Stomach (tissue), 4 donors: ENCODE measurements at regions not wholly inside any gene's neighbourhood (a gene's known extent, or its start where the extent isn't known, plus 50 kb on each side); places are given as distances from the start of the nearest gene placed in this dataset.

Experiments used
- EP300 ChIP-seq: sonication (generic); formaldehyde crosslinking; IDR thresholded peaks from one replicate; pipeline ENCODE4 v1.6.1; 2017; ENCODE audit warnings: antibody characterized with exemption
- POLR2A ChIP-seq, 4 donors: fragments of 450-650 bp; IDR thresholded peaks; one replicate each; pipeline ENCODE4 v1.6.1; 2016; ENCODE audit warnings: antibody characterized with exemption in 4 of 4, control low read depth in 2 of 4, mild to moderate bottlenecking in 1 of 4, moderate library complexity in 1 of 4
- POLR2AphosphoS5 ChIP-seq, 3 donors: sonication (generic); formaldehyde crosslinking; IDR thresholded peaks; one replicate each; pipeline ENCODE4 v1.6.1; 2016; ENCODE audit warnings: antibody characterized with exemption in 3 of 3
- TF ChIP-seq, protein P1 (sequence below), 7 experiments: fragments of 450-650 bp in 4 of 7; fragments of 200-600 bp in 3 of 7; sonication (generic) in 3 of 7; IDR thresholded peaks; one replicate each; pipeline ENCODE4 v1.5.1; 2016 to 2019; ENCODE audit warnings: antibody characterized with exemption in 7 of 7, control low read depth in 2 of 7, mild to moderate bottlenecking in 1 of 7

DNA sequence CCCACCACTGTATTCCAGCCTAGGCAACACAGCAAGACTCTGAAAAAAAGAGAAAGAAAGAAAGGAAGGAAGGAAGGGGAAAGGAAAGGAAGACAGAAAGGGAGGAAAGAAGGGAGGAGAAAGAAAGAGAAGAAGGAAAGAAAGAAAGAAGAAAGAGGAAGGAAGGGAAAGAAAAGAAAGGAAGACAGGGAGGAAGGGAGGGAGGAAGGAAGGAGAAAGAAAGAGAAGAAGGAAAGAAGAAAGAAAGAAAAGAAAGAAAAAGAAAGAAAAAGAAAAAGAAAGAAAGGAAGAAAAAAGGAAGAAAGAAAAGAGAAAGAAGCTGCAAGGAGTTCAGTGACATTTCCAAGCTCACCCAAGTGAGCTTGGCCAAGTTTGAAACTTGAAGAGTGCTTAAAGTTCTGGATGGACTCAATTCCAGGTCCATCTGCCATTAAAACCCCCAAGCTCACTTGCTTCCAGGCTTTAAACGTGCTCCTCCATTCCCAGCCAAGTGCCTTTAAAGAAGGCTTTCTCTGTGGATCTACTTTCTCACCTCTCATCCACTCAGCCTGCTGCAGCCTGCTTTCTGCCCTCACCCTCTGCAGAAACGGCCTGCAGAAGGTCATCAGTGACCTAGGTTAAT, 101.5 kb downstream of the VCPKMT start:
- TF ChIP-seq EP300 (no peak), POLR2A (IDR thresholded peaks at IDR 0.05) (no peak), POLR2AphosphoS5 (IDR thresholded peaks at IDR 0.05) (no peak)
- TF ChIP-seq, protein P1, sequence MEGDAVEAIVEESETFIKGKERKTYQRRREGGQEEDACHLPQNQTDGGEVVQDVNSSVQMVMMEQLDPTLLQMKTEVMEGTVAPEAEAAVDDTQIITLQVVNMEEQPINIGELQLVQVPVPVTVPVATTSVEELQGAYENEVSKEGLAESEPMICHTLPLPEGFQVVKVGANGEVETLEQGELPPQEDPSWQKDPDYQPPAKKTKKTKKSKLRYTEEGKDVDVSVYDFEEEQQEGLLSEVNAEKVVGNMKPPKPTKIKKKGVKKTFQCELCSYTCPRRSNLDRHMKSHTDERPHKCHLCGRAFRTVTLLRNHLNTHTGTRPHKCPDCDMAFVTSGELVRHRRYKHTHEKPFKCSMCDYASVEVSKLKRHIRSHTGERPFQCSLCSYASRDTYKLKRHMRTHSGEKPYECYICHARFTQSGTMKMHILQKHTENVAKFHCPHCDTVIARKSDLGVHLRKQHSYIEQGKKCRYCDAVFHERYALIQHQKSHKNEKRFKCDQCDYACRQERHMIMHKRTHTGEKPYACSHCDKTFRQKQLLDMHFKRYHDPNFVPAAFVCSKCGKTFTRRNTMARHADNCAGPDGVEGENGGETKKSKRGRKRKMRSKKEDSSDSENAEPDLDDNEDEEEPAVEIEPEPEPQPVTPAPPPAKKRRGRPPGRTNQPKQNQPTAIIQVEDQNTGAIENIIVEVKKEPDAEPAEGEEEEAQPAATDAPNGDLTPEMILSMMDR (IDR thresholded peaks at IDR 0.05): no peak
